Activated CD4-positive, alpha-beta T cell treated with anti-CD3 and anti-CD28 coated beads, Interleukin-2, amount 50 U/mL, for 16 hours (primary cell): ENCODE measurements at regions not wholly inside any gene's neighbourhood (a gene's known extent, or its start where the extent isn't known, plus 50 kb on each side); places are given as distances from the start of the nearest gene placed in this dataset.

ENCODE experiments used
- DNase-seq: peaks from one replicate; pipeline ENCODE4 v3.0.0-alpha.2; 2020

- DNase-seq, result no peak
Measured at GRCh38 chr2:224325941-224326340, 76.0 kb downstream of the FAM124B start.

GRCh38 chr2:224324604-224325003, 77.3 kb downstream of the FAM124B start:
- DNase-seq, result no peak

DNA sequence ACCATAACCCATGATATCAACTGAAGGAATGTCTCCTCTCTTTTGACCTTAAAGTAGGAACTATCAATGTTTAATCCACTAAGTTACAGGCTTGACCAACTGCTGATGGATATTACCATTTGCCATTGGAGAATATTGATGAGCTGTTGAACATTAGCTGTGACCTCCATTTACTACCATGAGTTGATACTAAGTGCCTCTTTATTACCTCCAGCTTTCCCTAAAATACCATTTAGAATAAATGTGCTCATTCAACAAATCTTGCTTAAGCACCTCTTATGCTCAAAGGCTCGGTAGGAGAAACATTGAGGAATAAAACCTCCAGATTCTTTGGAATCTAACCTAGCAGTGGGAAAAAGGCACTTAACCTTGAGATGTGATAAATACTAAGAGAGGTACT, 81.2 kb downstream of the FAM124B start:
- DNase-seq, result no peak

DNA sequence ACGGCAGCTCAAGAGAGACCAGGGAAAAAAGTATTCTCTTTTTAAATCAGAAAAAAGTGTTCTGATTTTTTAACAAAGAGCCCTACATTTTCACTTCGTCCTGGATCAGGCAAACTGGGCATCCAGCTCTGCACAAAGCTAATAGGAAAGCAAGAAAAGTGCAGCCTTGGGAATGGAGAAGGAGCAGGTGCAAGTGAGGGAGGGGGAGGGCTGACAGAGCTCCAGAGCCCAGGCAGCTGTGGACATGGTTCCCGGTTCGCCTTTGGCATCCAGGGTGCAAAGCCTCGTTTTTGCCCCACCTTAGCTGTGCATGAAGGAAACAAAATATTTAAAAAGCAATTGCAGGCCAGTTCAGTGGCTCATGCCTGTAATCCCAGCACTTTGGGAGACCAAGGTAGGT, 82.2 kb downstream of the FAM124B start:
- DNase-seq, result no peak

GRCh38 chr2:224312741-224313140, 89.2 kb downstream of the FAM124B start:
- no peak for DNase-seq

DNA sequence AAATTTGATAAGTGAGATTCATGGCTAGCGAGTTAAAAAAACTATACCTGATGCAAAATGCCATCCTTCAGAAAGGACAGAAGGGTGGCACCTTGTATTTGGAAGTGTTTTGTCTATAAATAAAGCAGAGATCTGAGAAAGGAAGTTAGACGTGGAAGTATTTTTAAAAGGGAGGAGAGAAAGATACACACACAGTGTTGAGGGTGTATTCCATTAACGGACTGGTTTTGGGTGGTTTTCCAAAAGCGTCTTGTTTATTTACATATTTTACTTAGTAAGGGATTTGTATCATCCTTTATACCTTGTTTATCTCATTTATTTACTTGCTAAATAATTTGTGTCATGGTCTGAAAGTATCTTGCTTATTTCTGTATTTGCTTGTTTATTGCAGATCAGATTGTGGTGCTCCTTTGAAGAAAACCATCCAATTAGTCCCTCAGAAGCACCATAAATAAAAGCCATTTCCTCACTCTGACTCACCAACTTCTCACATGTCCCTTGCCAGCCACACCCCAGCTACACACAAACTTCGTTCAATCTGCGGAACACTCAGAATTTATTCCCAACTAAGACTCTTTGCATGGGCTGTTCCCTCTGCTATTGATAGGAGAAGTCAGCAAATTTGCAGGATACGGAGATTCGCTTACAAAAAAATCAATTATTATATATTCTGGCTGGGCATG, 90.8 kb downstream of the FAM124B start:
- no peak for DNase-seq

GRCh38 chr2:224309176-224309575, 92.7 kb downstream of the FAM124B start:
- no peak for DNase-seq

DNA sequence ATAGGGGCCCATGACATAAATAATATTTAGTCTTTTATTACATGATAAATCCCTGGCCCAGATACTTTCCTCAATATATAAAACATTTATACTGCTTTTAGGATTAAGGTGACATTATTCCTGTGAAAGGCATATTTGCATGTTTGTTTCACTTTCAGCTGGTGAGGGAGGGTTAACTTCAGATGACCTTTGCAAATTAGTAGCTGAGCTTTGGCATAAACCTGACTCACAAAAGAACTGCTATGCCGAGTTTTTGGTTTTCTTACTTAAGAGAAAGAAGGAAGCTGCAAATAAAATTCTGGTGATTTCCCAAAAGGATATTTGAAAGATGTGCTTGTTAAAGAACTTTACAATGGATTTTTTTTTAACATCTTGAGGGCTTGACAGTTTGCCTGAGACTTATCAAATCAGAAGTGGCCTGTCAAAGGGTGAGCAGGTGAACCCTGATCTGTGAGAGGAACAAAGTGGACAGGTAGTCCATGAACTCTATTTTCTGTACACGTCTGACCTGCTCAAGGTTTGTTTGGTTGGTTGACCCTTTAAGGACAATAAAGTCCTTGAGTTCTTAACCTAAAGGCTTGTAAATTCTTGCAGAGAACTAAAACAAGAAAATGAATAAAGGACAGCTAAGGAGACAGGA, 93.5 kb downstream of the FAM124B start:
- no peak for DNase-seq

DNA sequence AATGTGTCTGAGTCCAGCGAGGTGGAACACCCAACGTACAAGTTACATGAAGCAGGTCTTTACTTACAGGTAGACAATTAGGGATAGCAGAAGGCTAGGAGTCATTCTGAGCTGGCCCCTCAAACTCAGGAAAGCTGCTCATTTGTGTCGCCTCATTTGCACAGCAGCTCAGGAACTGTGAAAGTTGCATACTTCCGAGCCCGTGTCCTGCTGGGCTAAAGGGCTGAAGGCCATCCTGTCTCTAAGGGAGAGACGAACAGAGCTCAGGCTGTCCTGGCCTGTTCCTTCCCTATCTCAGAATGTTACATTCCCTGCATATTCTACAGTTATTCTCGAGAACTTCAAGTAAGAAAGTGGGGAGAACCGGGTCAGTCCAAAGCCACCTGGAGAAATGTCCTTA, 99.0 kb downstream of the FAM124B start:
- no peak for DNase-seq

DNA sequence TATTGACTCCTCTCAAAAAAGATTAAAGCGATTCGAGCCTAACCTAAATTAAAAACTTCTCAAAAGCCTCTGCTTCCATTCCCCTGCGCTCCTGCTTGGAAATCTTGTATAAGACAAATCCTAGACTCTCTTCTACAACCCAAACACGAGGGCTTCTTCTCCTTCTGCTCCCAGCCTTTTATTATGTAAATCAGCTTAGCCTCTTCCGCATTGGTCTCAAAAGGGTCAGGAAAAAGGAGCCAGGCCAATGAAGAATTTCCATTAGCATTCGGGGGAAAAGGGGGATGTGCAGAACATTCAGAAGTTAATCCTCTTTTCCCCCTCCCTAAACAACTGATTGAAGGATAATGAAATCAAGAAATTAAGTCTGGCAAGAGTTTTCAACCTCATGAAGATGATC, 107.9 kb downstream of the FAM124B start:
- DNase-seq, result no peak

DNA sequence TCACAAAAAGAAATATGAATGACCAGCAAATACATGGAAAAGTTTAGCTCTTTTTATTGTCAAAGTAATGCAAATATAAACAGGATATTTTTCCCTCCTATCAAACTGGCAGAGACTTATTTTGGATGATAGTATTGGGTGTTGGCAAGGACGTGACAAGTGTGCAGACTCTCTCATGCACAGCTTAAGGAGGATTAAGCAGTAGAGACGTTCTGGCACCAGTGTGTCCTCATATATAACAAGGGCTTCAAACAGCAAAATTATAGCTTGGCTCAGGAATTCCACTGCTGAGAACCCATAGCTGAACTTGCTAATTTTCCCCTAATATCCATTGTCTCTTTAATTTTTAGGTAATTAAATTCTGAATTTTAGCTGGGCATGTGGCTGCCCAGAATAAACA, 114.4 kb downstream of the FAM124B start:
- no peak for DNase-seq

DNA sequence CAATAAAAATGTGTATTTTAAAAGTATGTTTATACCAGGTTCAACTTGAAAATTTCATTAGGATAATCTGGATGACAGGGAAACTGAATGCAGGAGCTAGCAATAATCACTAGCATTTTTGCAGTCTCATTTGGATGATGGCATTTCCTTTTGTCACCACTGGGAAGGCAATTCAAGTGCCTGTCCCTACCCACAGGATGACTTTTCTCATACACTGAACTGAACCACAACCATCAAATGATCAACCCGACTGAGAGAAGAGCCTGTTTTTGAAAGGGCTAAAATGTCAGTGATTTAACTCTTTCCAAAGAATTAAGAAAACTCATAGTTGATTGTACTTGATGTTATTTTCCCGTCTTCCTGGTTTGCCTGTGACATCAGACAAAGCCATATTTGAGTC, 115.0 kb downstream of the FAM124B start:
- no peak for DNase-seq

DNA sequence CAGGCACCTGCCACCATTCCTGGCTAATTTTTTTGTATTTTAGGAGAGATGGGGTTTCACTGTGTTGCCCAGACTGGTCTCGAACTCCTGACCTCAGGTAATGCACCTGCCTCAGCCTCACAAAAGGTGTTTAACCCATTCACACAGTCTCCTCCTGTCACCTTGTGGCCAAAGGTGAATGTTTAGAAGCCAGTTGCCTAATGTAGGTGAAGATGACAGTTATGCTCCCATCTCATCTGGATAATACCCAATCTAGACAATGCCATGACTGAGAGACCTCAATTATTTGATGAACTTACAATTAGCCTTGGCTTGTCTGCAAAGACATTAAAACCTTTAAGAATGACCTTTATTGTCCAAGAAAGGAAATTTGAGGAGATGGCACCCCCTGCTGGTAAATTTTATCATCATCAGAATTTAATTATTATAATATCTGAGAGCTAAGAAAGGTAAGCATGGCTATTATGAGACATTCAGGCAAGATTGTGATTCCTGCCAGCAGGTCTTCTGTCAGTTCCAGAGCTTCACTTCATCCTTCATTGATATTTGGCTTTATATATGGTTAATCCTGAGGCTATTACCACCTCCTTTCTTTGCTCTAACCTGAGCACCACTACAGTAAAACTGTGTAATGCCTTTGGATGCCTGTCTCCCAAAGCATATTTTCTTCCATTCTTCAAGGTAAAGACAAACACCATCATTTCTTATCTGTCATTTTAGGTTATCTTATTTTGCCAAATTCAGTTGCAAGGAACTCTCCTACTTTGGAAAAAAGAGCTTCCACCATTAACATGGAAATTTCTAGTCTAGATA, 117.6 kb downstream of the FAM124B start:
- DNase-seq, result peak; percentile 42

- no peak for DNase-seq
Measured at GRCh38 chr2:224283466-224283965, 118.4 kb downstream of the FAM124B start.

- no peak for DNase-seq
Measured at GRCh38 chr2:224281374-224281773, 120.5 kb downstream of the FAM124B start.

- no peak for DNase-seq
Measured at GRCh38 chr2:224278531-224278930, 123.4 kb downstream of the FAM124B start.

GRCh38 chr2:224276251-224276650, 125.7 kb downstream of the FAM124B start:
- DNase-seq, result no peak

DNA sequence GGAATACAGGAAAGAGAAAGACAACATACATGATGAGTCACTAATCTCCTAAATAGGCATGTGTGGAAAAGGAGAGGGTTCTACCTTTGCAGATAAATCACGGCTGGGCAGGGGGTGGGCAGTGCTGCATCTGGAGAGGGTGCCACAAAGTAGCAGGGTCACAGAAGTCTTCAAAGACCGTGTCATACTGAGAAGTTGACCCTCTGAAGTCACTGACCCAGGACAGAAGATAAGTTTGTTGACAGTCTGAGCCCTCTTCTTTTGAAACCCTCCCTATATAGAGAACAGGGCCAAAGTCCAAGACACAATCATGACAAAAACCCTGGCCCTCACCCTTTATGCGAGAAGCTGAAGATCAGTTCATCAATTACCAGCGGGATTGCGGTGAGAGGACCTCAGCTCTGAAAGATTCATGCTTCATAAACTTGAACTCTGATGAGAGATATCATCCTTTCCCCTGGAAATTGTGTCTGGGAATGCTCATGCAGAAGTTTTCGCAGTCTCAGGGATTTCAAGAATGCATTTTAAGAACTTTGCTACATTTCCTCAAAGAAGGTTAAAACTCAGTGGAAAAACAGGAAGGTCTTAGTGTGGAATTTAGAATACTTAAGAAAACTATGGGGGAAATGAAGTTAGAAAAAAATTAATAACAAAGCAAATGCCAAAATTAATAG, 129.5 kb downstream of the FAM124B start:
- DNase-seq, result no peak

DNA sequence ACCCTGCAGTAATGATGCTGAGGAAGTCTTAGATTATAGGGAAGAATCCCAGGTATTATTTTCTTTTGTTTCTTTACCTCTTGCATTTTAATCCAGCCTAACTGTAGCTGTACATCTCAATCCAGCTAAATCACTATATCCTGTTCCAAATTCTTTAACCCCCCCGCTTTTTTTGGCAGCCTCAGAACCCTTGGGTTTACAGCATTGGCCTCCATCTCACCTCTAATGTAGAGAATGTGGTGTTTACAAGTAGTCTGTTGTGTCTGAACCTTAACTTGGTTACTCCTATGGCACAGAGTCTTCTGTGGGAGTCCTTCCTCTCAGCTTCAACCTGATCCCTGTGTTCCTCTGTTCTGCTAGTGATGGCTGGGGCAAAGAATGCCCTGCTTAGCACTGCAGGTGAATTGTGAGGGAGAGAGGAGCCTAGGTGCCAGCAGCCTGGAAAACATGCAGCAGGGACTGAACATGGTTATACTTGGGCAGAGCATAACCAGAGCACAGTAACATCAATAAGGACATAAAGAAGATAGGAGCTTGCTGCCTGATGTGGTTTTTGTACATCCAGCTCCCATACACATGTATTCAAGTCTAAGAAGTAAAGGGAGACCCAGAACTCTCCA, 130.2 kb downstream of the FAM124B start:
- no peak for DNase-seq

GRCh38 chr2:224268441-224268840, 133.5 kb downstream of the FAM124B start:
- no peak for DNase-seq

- no peak for DNase-seq
Measured at GRCh38 chr2:224264259-224264658, 137.6 kb downstream of the FAM124B start.

- no peak for DNase-seq
Measured at GRCh38 chr2:224263571-224264043, 138.3 kb downstream of the FAM124B start.

DNA sequence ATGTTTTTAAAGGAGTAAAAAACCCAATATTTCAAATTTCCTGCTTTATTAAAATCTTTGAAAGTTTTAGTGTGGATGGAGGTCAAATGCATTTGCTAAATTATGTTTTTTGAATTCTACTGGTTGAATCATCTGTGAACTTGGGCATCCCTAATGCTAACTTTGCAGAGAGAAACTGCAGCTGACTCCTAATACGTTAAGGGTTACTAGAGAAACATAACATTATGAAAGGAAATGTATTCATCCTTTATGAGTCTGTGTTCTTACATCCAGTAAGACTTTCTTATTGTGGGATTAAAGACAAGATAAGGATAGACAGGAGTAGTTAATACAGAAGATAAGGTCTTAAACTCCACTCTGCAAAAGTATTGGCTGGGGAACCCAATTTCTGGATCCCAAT, 140.6 kb downstream of the FAM124B start:
- no peak for DNase-seq
